ENCODE measurements at regions not wholly inside any gene's neighbourhood (a gene's known extent, or its start where the extent isn't known, plus 50 kb on each side); places are given as distances from the start of the nearest gene placed in this dataset.

GRCh38 chr11:70577948-70578347 lies 179.6 kb downstream of the CTTN start:
- Histone ChIP-seq H3K27ac (ENCODE audit: low read depth, low read length) (no peak overlapping the region), H3K79me2 (ENCODE audit: control insufficient read depth, insufficient read depth, low read length, unreplicated experiment) (no peaks in the 10 kb centered on the region), H3K36me3 (ENCODE audit: insufficient read depth, low read length) (no peaks in the 10 kb centered on the region), H2AFZ (ENCODE audit: low read length, unreplicated experiment) (no peak overlapping the region), H3K4me1 (ENCODE audit: control insufficient read depth, insufficient read depth, low read length, unreplicated experiment) (no peaks in the 10 kb centered on the region), H3K27me3 (ENCODE audit: insufficient read depth, low read length) (no peaks in the 10 kb centered on the region), H3K4me3 (ENCODE audit: low read depth, low read length) (no peak overlapping the region)

GRCh38 chr11:70578371-70578770 lies 180.0 kb downstream of the CTTN start:
- Histone ChIP-seq H3K79me2 (ENCODE audit: control insufficient read depth, insufficient read depth, low read length, unreplicated experiment) (no peaks in the 10 kb centered on the region), H3K27ac (ENCODE audit: low read depth, low read length) (no peak overlapping the region), H3K36me3 (ENCODE audit: insufficient read depth, low read length) (no peaks in the 10 kb centered on the region), H3K4me3 (ENCODE audit: low read depth, low read length) (no peak overlapping the region), H3K27me3 (ENCODE audit: insufficient read depth, low read length) (no peaks in the 10 kb centered on the region), H2AFZ (ENCODE audit: low read length, unreplicated experiment) (no peak overlapping the region), H3K4me1 (ENCODE audit: control insufficient read depth, insufficient read depth, low read length, unreplicated experiment) (no peaks in the 10 kb centered on the region)

GRCh38 chr11:70578831-70579230 lies 180.5 kb downstream of the CTTN start:
- Histone ChIP-seq H3K27ac (ENCODE audit: low read depth, low read length) (no peak overlapping the region), H3K79me2 (ENCODE audit: control insufficient read depth, insufficient read depth, low read length, unreplicated experiment) (no peaks in the 10 kb centered on the region), H3K4me3 (ENCODE audit: low read depth, low read length) (no peak overlapping the region), H3K27me3 (ENCODE audit: insufficient read depth, low read length) (no peaks in the 10 kb centered on the region), H3K4me1 (ENCODE audit: control insufficient read depth, insufficient read depth, low read length, unreplicated experiment) (no peaks in the 10 kb centered on the region), H2AFZ (ENCODE audit: low read length, unreplicated experiment) (no peak overlapping the region), H3K36me3 (ENCODE audit: insufficient read depth, low read length) (no peaks in the 10 kb centered on the region)

GRCh38 chr11:70579316-70579955 lies 181.1 kb downstream of the CTTN start:
- Histone ChIP-seq H3K79me2 (ENCODE audit: control insufficient read depth, insufficient read depth, low read length, unreplicated experiment) (no peaks in the 10 kb centered on the region), H3K27me3 (ENCODE audit: insufficient read depth, low read length) (no peaks in the 10 kb centered on the region), H3K4me1 (ENCODE audit: control insufficient read depth, insufficient read depth, low read length, unreplicated experiment) (no peaks in the 10 kb centered on the region), H3K36me3 (ENCODE audit: insufficient read depth, low read length) (no peaks in the 10 kb centered on the region), H3K4me3 (ENCODE audit: low read depth, low read length) (no peak overlapping the region), H3K27ac (ENCODE audit: low read depth, low read length) (no peak overlapping the region), H2AFZ (ENCODE audit: low read length, unreplicated experiment) (no peak overlapping the region)

GRCh38 chr11:70580036-70580805 lies 181.9 kb downstream of the CTTN start:
- no peak overlapping the region for H3K4me3 ChIP-seq (ENCODE audit: low read depth, low read length)
- H3K27me3 ChIP-seq (ENCODE audit: insufficient read depth, low read length), result no peaks in the 10 kb centered on the region
- no peak overlapping the region for H2AFZ ChIP-seq (ENCODE audit: low read length, unreplicated experiment)
- no peaks in the 10 kb centered on the region for H3K79me2 ChIP-seq (ENCODE audit: control insufficient read depth, insufficient read depth, low read length, unreplicated experiment)
- no peaks in the 10 kb centered on the region for H3K4me1 ChIP-seq (ENCODE audit: control insufficient read depth, insufficient read depth, low read length, unreplicated experiment)
- no peak overlapping the region for H3K27ac ChIP-seq (ENCODE audit: low read depth, low read length)
- no peaks in the 10 kb centered on the region for H3K36me3 ChIP-seq (ENCODE audit: insufficient read depth, low read length)

GRCh38 chr11:70581991-70582885 lies 183.9 kb downstream of the CTTN start:
- Histone ChIP-seq H3K27ac (ENCODE audit: low read depth, low read length) (no peak overlapping the region), H3K79me2 (ENCODE audit: control insufficient read depth, insufficient read depth, low read length, unreplicated experiment) (no peaks in the 10 kb centered on the region), H2AFZ (ENCODE audit: low read length, unreplicated experiment) (no peak overlapping the region), H3K27me3 (ENCODE audit: insufficient read depth, low read length) (no peaks in the 10 kb centered on the region), H3K4me3 (ENCODE audit: low read depth, low read length) (no peak overlapping the region), H3K36me3 (ENCODE audit: insufficient read depth, low read length) (no peaks in the 10 kb centered on the region), H3K4me1 (ENCODE audit: control insufficient read depth, insufficient read depth, low read length, unreplicated experiment) (no peaks in the 10 kb centered on the region)

GRCh38 chr11:70582886-70583641 lies 184.7 kb downstream of the CTTN start:
- no peaks in the 10 kb centered on the region for H3K27me3 ChIP-seq (ENCODE audit: insufficient read depth, low read length)
- no peaks in the 10 kb centered on the region for H3K4me1 ChIP-seq (ENCODE audit: control insufficient read depth, insufficient read depth, low read length, unreplicated experiment)

GRCh38 chr11:70583781-70584218 lies 185.5 kb downstream of the CTTN start:
- Histone ChIP-seq H3K36me3 (ENCODE audit: insufficient read depth, low read length) (no peaks in the 10 kb centered on the region), H3K4me1 (ENCODE audit: control insufficient read depth, insufficient read depth, low read length, unreplicated experiment) (no peaks in the 10 kb centered on the region), H3K79me2 (ENCODE audit: control insufficient read depth, insufficient read depth, low read length, unreplicated experiment) (no peaks in the 10 kb centered on the region), H3K27ac (ENCODE audit: low read depth, low read length) (no peak overlapping the region), H3K27me3 (ENCODE audit: insufficient read depth, low read length) (no peaks in the 10 kb centered on the region), H3K4me3 (ENCODE audit: low read depth, low read length) (no peak overlapping the region), H2AFZ (ENCODE audit: low read length, unreplicated experiment) (no peak overlapping the region)

More at GRCh38 chr11:70582886-70583641, 184.7 kb downstream of the CTTN start:
- Histone ChIP-seq H3K4me3 (ENCODE audit: low read depth, low read length) (no peak overlapping the region), H2AFZ (ENCODE audit: low read length, unreplicated experiment) (no peak overlapping the region), H3K36me3 (ENCODE audit: insufficient read depth, low read length) (no peaks in the 10 kb centered on the region), H3K27ac (ENCODE audit: low read depth, low read length) (no peak overlapping the region), H3K79me2 (ENCODE audit: control insufficient read depth, insufficient read depth, low read length, unreplicated experiment) (no peaks in the 10 kb centered on the region)

GRCh38 chr11:70584498-70585235 lies 186.3 kb downstream of the CTTN start:
- Histone ChIP-seq H3K36me3 (ENCODE audit: insufficient read depth, low read length) (no peaks in the 10 kb centered on the region), H3K27ac (ENCODE audit: low read depth, low read length) (no peak overlapping the region), H3K27me3 (ENCODE audit: insufficient read depth, low read length) (no peaks in the 10 kb centered on the region), H2AFZ (ENCODE audit: low read length, unreplicated experiment) (no peak overlapping the region), H3K79me2 (ENCODE audit: control insufficient read depth, insufficient read depth, low read length, unreplicated experiment) (no peaks in the 10 kb centered on the region), H3K4me3 (ENCODE audit: low read depth, low read length) (no peak overlapping the region), H3K4me1 (ENCODE audit: control insufficient read depth, insufficient read depth, low read length, unreplicated experiment) (no peaks in the 10 kb centered on the region)

- Histone ChIP-seq H3K4me3 (ENCODE audit: low read depth, low read length) (no peak overlapping the region), H3K27ac (ENCODE audit: low read depth, low read length) (no peak overlapping the region), H3K79me2 (ENCODE audit: control insufficient read depth, insufficient read depth, low read length, unreplicated experiment) (no peaks in the 10 kb centered on the region), H3K27me3 (ENCODE audit: insufficient read depth, low read length) (no peaks in the 10 kb centered on the region), H2AFZ (ENCODE audit: low read length, unreplicated experiment) (no peak overlapping the region), H3K4me1 (ENCODE audit: control insufficient read depth, insufficient read depth, low read length, unreplicated experiment) (no peaks in the 10 kb centered on the region), H3K36me3 (ENCODE audit: insufficient read depth, low read length) (no peaks in the 10 kb centered on the region)
Observed at GRCh38 chr11:70585236-70585545, 186.9 kb downstream of the CTTN start.
